ENCODE measurements at regions not wholly inside any gene's neighbourhood (a gene's known extent, or its start where the extent isn't known, plus 50 kb on each side); places are given as distances from the start of the nearest gene placed in this dataset.

DNA sequence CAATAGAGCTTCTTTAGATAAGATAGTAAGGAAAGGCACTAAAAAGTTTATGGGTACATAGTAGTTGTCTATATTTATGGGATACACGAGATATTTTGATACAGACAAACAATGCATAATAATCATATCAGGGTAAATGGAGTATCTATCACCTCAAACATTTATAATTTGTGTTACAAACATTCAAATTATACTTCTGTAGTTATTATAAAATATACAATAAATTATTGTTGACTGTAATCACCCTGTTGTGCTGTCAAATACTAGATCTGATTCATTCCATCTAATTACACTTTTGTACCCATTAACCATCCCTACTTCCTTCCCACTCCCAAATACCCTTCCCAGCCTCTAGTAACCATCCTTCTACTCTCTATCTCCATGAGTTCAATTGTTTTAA lies 179.7 kb downstream of the FOXG1 start:
- no peak overlapping the region for H3K27ac ChIP-seq
- H3K36me3 ChIP-seq (replicated peaks), result no peaks in the 10 kb centered on the region
- no peak overlapping the region for H3K4me3 ChIP-seq (ENCODE audit: low read depth, low read length)
- TF ChIP-seq, protein P1, sequence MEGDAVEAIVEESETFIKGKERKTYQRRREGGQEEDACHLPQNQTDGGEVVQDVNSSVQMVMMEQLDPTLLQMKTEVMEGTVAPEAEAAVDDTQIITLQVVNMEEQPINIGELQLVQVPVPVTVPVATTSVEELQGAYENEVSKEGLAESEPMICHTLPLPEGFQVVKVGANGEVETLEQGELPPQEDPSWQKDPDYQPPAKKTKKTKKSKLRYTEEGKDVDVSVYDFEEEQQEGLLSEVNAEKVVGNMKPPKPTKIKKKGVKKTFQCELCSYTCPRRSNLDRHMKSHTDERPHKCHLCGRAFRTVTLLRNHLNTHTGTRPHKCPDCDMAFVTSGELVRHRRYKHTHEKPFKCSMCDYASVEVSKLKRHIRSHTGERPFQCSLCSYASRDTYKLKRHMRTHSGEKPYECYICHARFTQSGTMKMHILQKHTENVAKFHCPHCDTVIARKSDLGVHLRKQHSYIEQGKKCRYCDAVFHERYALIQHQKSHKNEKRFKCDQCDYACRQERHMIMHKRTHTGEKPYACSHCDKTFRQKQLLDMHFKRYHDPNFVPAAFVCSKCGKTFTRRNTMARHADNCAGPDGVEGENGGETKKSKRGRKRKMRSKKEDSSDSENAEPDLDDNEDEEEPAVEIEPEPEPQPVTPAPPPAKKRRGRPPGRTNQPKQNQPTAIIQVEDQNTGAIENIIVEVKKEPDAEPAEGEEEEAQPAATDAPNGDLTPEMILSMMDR (IDR thresholded peaks at IDR 0.05; ENCODE audit: low read depth, low read length, missing control alignments), result no peak
- in situ Hi-C loops (cut with HindIII; ENCODE audit: low pct_ligation_motif_present, low sequenced_read_pairs), result no loop called here
- H3K27me3 ChIP-seq (replicated peaks), result no peaks in the 10 kb centered on the region
- DNase-seq, result no peak

DNA sequence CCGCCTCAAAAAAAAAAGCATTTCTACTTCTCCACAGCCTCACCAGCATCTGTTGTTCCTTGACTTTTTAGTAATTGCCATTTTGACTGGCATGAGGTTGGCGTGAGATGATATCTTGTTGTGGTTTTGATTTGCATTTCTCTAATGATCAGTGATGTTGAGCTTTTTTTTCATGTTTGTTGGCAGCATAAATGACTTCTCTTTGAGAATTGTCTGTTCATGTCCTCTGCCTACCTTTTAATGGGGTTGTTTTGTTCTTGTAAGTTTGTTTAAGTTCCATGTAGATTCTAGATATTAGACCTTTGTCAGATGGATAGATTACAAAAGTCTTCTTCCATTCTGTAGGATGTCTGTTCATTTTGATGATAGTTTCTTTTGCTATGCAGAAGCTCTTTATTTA lies 182.9 kb downstream of the FOXG1 start:
- in situ Hi-C loops (cut with HindIII; ENCODE audit: low pct_ligation_motif_present, low sequenced_read_pairs), result no loop called here
- Histone ChIP-seq H3K27ac (no peak overlapping the region), H3K27me3 (replicated peaks) (no peaks in the 10 kb centered on the region), H3K36me3 (replicated peaks) (no peaks in the 10 kb centered on the region), H3K4me3 (ENCODE audit: low read depth, low read length) (no peak overlapping the region)
- TF ChIP-seq, protein P1 (IDR thresholded peaks at IDR 0.05; ENCODE audit: low read depth, low read length, missing control alignments), result no peak
- DNase-seq, result no peak

DNA sequence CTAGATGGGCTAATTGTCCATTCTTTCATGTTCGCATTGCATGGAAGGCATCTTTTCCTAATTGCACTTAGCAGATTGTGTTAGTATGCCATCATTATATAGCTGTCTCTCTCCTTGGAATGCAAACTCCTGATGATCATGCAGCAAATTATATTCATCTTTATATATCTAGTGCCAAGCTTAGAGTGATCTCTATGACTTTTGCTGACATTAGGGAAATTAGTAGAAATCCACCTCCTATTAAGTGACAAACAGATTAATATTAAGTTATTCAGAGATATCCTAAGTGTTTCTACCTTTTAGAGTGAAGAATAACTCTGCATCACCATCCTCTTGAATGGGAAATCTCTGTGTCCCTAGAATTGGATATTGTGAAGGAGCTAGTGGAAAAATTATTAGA lies 185.6 kb downstream of the FOXG1 start:
- no peak overlapping the region for H3K4me3 ChIP-seq (ENCODE audit: low read depth, low read length)
- TF ChIP-seq, protein P1 (IDR thresholded peaks at IDR 0.05; ENCODE audit: low read depth, low read length, missing control alignments), result no peak
- no peak for DNase-seq
- H3K27ac ChIP-seq, result no peak overlapping the region
- H3K36me3 ChIP-seq (replicated peaks), result no peaks in the 10 kb centered on the region
- in situ Hi-C loops (cut with HindIII; ENCODE audit: low pct_ligation_motif_present, low sequenced_read_pairs), result no loop called here
- no peaks in the 10 kb centered on the region for H3K27me3 ChIP-seq (replicated peaks)

DNA sequence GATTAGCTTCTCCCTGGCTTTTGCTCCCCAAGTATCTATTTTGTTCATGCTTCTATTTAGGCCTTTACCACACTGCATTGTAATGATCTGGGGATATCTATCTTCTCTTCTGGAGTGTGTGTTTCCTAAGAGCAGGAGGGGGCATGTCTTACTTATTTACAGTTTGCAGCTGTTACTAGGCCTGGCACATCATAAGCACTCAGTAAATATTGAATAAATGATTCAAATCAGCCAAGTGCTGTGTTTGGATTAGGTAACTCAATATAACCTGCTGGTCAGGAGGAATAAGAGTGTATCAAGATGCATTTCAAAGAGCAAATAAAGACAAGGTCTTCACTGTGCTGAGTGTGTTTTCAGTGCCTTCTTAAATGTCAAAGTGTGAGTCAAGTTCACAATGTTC lies 186.1 kb downstream of the FOXG1 start:
- Histone ChIP-seq H3K27me3 (replicated peaks) (no peaks in the 10 kb centered on the region), H3K4me3 (ENCODE audit: low read depth, low read length) (no peak overlapping the region), H3K36me3 (replicated peaks) (no peaks in the 10 kb centered on the region), H3K27ac (no peak overlapping the region)
- in situ Hi-C loops (cut with HindIII; ENCODE audit: low pct_ligation_motif_present, low sequenced_read_pairs), result no loop called here
- TF ChIP-seq, protein P1 (IDR thresholded peaks at IDR 0.05; ENCODE audit: low read depth, low read length, missing control alignments), result no peak
- DNase-seq, result no peak

DNA sequence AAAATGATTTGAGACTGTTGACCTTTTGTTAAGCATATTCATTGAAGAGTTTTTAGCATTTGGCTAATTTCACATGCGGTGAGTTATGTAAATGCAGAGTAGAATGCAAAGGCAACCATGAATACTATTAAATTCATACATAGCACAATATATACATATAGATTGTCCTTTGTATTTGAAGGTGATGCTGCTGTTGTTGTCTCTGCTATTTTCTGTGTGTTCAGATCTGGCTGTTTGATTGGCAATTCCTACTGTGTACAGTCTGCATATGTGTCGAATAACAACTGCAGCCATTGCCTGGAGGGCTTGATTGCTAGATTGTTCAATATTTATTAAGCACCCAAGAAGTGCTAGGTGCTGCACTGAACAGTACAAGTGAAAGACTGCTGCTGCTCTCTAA lies 187.4 kb downstream of the FOXG1 start:
- H3K36me3 ChIP-seq (replicated peaks), result no peaks in the 10 kb centered on the region
- TF ChIP-seq, protein P1 (IDR thresholded peaks at IDR 0.05; ENCODE audit: low read depth, low read length, missing control alignments), result no peak
- no peak overlapping the region for H3K27ac ChIP-seq
- in situ Hi-C loops (cut with HindIII; ENCODE audit: low pct_ligation_motif_present, low sequenced_read_pairs), result no loop called here
- H3K4me3 ChIP-seq (ENCODE audit: low read depth, low read length), result no peak overlapping the region
- no peaks in the 10 kb centered on the region for H3K27me3 ChIP-seq (replicated peaks)
- no peak for DNase-seq

DNA sequence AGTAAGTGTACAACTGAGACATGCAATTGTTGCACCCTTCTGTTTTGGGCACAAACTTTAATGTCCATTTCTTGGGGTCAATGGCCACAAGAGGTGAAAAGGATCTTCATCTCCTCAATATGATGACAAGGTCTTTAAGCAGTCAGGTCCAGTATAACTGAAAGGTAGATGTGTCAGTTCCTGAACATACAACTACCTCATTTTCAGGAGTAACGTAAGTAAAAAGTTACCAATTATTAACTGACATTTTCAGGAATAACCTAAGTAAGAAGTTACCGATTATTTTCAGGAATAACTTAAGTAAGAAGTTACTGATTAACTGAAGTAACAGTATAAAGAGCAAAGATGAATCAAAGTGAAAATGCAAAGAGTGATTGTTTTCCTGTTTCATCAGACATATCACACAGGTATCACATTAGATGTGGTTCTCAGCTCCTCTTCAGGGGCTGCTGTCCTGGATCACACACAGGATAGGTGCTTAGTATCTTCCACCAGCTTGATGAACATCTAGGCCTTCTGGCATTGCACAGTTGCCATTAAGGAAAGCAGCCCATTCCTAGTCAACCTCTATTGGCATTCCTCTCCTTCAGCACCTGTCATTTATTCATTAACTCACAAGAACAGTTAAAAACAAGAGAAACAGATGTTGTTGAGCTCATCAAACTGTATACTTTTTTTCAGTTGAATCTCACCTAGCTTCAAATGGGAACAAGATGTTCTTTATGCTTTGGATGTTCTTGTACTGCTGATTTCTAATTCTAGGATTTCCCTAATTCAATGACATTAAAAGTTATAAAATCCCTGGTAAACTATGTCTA lies 200.0 kb downstream of the FOXG1 start:
- TF ChIP-seq, protein P1 (IDR thresholded peaks at IDR 0.05; ENCODE audit: low read depth, low read length, missing control alignments), result no peak
- Histone ChIP-seq H3K36me3 (replicated peaks) (no peaks in the 10 kb centered on the region), H3K27me3 (replicated peaks) (no peaks in the 10 kb centered on the region), H3K4me3 (ENCODE audit: low read depth, low read length) (no peak overlapping the region), H3K27ac (no peak overlapping the region)
- no peak for DNase-seq
- in situ Hi-C loops (cut with HindIII; ENCODE audit: low pct_ligation_motif_present, low sequenced_read_pairs), result no loop called here

Data from brain microvascular endothelial cell (primary cell).